ENCODE measurements at regions not wholly inside any gene's neighbourhood (a gene's known extent, or its start where the extent isn't known, plus 50 kb on each side); places are given as distances from the start of the nearest gene placed in this dataset.

- DNase-seq (ENCODE audit: low spot score): no peak
These were observed 1164.4 kb downstream of the BRD1 start for GRCh38 chr22:48663297-48663696.

DNA sequence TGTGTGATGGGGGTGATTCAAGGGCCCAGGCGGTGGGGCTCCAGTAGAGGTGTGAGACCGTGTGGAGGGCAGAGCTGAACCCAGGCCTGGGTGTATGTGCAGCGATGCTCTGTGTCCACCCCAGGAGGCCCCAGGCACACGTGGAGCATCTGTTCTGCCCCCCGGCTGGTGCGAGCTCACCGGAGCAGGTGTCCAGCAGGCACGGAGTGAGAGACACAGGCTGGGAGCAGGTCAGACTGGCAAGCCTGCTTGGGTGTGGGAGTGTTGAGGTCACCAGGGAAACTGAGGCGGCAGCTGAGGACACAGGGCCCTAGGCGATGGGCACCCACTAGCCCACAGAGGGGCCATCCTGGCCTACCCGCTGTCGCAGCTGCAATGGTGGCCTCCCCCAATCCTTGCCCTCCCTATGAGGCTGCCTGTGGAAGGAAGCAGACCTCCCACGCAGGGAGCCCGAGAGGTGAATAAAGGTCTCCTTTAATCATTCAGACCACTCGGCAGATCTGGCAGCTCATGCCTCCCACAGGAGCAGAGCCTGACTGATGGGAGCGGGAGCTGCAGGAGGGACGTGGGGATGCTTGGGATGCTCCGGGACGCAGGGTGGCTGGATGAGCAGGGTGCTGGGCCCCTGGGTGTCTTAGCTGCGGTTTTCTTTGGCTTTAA is 1165.1 kb downstream of the BRD1 start:
- DNase-seq (ENCODE audit: low spot score): no peak

GRCh38 chr22:48661984-48662383 is 1165.7 kb downstream of the BRD1 start:
- DNase-seq (ENCODE audit: low spot score): no peak

GRCh38 chr22:48660790-48661740 is 1166.6 kb downstream of the BRD1 start:
- no peak for DNase-seq (ENCODE audit: low spot score)

GRCh38 chr22:48660104-48660789 is 1167.4 kb downstream of the BRD1 start:
- no peak for DNase-seq (ENCODE audit: low spot score)

DNA sequence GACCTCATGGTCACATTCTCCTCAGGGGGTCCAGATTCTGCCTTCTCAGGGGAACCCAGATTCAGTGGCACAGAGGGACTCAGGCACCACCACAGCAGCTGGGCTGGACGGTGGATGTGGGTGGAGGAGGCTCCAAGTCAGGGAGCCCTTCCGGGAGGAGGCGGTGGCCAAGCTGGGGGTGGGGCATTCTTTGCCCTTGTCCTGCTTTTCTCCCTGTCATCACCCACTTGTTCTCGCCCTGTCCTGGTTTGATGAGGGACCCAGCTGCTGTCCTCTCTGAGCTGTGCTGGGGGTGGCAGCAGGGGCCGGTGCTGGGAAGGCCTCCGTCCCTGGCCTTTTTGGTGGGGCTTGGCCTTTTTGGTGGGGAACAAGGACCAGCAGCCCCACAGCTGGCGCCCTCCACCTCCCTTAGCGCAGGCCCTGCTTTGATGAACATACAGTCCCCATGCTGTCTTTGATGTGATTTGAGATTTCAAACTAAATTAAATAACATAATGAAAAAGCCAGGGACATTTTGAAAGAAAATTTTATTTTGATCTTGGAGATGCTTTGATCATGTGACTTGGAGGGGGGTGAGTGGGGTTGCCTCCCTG is 1168.2 kb downstream of the BRD1 start:
- DNase-seq (ENCODE audit: low spot score): no peak

- no peak for DNase-seq (ENCODE audit: low spot score)
These were observed 1168.8 kb downstream of the BRD1 start for GRCh38 chr22:48658871-48659270.

GRCh38 chr22:48658246-48658645 is 1169.4 kb downstream of the BRD1 start:
- DNase-seq (ENCODE audit: low spot score): no peak

DNA sequence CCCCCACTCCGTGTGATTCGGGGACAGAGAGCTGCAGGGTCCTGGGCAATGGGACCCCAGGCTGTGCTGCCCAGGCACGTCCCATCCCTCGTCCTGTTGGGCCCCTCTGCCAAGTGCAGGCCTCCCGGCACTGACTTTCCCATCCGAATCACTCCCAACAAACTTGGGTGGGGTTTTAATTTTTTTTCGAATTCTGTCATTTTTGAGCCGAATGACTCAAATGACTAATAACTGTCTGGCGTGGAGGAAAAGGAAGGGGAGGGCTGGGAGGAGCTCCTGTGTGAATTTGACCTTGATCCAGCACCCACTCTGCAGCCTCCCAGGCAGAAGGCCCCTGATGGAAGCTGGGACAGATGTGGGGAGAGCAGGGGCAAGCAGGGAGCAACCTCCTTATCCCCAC is 1173.2 kb downstream of the BRD1 start:
- no peak for DNase-seq (ENCODE audit: low spot score)

- DNase-seq (ENCODE audit: low spot score): no peak
These were observed 1173.7 kb downstream of the BRD1 start for GRCh38 chr22:48653929-48654328.

DNA sequence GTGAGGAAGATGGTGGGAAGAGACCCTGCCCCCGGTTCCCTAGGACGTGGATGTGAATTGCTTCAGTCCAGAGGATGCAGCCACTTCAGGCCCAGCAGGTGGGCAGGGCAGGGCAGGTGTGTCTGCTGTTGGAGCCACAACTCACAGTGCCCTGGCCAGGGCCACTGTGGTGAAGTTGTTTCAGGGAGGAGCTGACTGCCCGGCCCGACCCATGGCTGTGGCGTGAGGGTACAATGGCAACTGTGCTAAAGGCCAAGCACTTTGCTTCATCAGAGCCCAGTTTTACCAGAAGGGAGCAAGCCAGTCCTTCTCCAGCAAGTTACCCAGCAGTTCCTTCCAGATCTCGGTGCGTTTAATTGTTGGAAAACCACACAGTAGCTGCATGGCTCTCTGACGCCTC is 1174.4 kb downstream of the BRD1 start:
- no peak for DNase-seq (ENCODE audit: low spot score)

DNA sequence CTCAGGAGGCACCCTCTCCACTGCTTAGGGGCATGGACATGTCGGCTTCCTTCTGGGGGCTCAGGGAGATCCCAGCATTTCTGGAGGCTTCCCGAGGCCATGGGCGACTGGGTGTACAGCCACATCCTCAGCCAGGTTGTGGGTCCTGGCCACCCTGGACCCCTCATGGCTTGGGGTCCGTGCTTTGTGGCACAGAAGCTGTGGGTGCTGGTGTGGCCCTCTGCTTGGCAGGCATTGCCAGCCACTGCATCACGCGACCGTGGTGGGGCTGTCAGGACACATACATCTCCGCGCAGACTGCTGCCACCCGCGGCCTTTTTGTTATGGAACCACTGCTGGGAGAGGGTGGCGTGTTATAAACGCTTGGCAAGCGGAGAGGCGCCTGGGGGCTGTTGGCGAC is 1174.9 kb downstream of the BRD1 start:
- DNase-seq (ENCODE audit: low spot score): no peak

- peak; percentile 49 for DNase-seq (ENCODE audit: low spot score)
These were observed 1175.6 kb downstream of the BRD1 start for GRCh38 chr22:48651981-48652538.

DNA sequence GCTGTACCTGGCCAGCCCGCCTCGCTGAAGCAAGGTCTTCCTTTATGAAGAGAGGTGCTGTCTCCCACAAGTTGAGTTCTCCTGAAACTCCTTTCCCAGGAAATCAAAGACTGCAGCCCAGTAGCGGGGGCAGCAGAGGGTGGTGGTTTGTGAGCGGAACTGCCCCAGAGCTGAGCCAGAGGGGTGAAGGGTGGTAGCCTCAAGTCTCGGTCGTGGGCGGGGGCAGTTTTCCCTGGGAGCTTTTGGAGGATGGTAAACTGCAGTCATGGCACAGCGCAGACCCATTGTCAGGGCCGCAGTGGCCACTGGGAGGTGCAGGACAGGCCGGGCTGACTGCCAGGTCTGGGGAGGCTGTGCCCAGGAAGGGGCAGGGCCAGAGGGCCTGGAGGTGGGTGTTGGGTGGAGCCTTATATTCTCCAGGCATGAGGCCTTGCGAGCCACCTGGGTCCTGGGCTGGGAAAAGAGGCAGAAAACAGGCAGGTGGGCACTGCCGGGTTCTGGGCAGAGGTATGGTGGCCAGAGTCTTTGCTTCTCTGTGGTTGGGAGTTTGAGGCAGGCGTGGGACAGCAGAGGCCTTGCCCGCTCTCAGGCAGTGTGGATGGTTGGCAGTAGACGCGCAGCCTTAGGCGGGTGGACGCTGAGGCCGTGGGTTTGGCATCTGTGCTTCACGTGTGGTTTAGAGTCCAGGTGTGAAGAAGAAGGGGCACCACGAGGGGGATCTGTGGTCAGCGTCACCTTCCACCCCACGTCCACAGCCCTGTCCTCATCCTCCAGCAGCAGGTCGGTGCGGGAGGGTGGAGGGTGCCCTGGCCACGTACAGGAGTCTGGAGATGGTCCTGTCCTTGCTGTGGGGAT is 1176.4 kb downstream of the BRD1 start:
- DNase-seq (ENCODE audit: low spot score): peak; percentile 15

DNA sequence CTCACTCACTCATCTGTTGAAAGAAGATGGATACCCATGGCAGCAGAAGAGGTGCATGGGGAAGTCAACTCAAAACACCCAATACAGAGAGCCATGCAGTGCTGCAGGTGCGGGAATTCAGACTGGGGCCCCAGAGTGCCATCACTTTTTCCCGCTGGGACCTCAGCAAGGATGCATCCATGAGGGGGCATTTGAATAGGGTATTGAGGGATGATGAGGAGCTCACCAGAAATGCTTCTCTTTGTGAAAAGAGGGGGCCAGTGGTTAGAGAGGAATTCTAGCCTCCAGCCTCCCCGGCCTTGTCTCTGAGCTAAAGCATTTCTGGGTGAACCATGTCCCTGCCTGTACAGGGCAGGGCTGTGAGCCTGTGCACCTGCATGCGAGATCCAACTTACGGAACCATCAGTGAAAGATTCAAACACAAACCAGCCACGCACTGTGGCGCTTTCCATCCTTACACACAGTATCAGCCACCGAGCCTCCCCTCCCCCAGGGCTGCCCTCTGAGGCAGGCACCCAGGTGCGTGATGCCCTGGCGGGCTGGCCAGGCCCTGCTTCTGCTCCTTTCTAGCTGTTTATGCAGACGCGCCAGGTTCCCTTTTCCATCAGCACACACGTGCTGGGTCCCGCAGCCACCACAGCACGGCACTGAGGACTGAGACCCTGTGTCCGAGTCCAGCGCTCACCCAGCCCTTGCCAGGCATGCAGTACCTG is 1177.2 kb downstream of the BRD1 start:
- no peak for DNase-seq (ENCODE audit: low spot score)

DNA sequence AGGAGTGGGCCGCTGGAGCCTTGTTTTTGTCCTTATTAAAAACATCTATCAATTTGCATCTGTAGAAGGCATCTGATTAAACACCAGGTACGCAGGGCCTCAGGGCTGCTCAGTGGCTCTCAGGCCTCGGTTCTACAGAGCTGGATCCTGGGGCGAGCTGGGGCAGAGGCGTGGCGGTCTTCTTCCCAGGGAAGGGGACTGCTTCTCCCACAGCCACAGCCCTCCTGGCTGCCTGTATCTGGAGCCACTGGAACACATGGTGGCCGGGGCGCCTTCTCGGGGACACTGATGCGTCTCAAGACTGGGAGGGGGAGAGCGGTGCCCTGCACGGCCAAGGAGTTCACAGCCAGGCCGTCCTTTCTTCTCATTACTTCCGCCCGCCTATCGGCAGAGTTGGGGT is 1178.2 kb downstream of the BRD1 start:
- no peak for DNase-seq (ENCODE audit: low spot score)

DNA sequence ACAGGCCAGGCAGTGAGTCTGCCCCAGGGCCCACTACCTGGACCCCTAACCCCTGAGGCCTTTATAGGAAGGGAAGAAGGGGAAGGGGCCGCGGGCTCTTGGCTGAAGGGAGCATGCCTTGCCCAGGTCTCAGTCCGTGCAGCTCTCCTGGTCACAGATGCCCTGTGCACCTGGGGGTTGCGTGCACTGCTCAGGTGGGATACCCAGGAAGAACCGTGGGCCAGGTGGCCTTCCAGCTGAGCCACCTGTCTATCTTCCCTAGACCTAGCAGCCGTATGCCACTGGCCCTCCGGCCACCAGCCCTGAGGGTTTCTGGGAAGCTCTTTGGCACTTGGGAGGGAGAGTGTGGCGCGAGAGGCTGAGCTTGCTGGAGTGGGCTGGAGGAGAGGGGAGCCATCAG is 1178.6 kb downstream of the BRD1 start:
- DNase-seq (ENCODE audit: low spot score): no peak

- no peak for DNase-seq (ENCODE audit: low spot score)
These were observed 1179.8 kb downstream of the BRD1 start for GRCh38 chr22:48647606-48648515.

GRCh38 chr22:48647051-48647450 is 1180.6 kb downstream of the BRD1 start:
- no peak for DNase-seq (ENCODE audit: low spot score)

Measured in H4 (cell line).